Occipital lobe (tissue), 1 donor: ENCODE measurements at regions not wholly inside any gene's neighbourhood (a gene's known extent, or its start where the extent isn't known, plus 50 kb on each side); places are given as distances from the start of the nearest gene placed in this dataset.
"Not testable (repeated sequence)": the region's sequence is repeated elsewhere in the genome, so short reads cannot be mapped to it uniquely, and the experiment has no call there.

Experiments
- DNase-seq: peaks from one replicate; lab custom pipeline; 2025; lab: John Stamatoyannopoulos, UW

DNA sequence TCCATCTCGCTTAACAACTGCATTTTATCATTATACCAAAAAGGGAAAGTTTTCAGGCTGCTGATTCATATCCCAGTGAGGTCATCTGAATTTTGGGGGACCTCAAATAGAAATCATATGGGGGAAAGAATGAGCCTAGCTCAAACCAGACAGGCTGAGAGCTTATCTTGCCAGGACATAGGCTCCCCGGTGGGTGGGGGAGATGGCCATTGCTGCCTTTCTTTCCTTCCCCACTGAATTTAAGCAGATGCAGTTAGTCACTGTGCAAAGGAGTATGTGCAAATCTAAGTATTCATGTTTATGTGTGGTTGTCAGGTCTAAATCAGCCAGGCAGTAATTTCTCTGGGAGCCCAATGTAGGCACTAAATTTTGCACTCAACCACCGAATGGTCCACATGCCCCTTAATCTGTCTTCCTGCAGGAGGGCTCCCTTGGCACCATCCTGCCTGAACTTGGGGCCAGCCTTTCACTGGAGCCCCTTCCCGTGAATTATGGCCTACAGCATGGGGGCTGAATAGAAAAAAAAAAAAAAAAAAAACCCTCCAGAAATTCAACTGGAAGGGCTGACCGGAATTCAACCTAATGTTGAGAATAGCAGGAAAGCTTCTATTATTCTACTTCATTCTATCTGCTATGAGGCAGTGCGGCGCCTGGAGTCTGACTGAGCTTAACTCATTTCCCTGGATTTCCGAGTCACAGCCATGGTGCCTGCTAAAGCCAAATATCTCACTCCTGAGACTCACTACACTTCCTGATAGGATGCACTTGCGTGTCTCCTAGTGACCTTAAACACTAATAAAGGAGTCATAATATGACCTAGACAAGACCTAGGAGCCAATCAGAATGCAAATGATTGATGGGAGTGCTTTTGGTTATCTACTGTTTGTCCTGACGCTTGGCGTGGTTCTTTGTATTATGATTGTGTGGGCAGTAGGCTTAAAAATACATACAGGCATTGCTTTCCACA is 161.5 kb upstream of the HEY2 start:
- DNase-seq = no peak

DNA sequence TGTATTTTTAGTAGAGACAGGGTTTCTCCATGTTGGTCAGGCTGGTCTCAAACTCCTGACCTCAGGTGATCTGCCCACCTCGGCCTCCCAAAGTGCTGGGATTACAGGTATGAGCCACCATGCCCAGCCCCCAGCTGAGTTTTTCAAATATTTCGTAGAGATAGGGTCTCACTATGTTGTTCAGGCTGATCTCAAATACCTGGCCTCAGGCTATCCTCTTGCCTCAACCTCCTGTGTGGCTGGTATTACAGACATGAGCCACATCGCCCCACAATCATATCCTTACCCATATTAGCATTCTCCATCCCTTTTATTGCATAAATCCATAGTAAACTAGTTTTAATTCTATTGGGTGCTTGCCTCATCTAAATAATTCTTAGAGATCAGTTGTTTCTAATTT is 157.6 kb upstream of the HEY2 start:
- not testable (repeated sequence) for DNase-seq

DNA sequence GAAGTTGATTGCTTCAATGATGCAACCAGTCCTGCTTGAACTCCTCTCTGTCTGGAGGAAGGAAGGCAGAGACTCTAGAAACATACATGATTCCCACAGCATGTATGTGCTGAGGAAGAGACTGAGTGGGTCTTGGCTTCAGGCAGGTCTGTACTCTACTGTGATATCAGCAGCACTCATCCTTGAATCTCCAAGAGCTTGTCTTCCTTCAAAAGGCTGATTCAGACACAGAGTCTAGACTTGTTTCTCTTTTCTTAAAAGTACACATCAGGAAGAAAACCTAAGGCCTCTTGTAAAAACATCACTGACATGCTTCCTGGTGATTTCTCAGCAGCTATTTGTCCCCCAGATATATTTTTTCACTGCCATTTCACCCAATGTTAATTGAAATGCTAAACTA is 155.7 kb upstream of the HEY2 start:
- DNase-seq = no peak

DNA sequence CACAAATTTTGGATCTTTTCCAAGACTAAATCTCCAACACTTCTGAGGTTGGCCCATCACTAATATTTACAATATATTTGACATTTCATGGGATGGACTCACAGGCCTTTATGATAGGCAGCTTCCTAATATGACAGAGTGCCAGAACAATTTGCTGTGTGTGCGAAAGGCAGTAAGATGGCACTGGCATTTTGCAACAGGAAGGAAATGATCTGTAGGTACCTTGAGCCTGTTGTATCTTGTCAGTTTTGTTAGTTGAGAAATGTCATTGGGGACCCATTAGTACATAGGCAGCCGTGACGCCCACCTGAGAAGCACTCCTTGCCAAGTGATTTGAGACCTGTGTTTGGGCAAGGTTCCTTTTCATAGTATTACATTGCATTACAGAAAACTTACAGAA is 153.4 kb upstream of the HEY2 start:
- no peak for DNase-seq

DNA sequence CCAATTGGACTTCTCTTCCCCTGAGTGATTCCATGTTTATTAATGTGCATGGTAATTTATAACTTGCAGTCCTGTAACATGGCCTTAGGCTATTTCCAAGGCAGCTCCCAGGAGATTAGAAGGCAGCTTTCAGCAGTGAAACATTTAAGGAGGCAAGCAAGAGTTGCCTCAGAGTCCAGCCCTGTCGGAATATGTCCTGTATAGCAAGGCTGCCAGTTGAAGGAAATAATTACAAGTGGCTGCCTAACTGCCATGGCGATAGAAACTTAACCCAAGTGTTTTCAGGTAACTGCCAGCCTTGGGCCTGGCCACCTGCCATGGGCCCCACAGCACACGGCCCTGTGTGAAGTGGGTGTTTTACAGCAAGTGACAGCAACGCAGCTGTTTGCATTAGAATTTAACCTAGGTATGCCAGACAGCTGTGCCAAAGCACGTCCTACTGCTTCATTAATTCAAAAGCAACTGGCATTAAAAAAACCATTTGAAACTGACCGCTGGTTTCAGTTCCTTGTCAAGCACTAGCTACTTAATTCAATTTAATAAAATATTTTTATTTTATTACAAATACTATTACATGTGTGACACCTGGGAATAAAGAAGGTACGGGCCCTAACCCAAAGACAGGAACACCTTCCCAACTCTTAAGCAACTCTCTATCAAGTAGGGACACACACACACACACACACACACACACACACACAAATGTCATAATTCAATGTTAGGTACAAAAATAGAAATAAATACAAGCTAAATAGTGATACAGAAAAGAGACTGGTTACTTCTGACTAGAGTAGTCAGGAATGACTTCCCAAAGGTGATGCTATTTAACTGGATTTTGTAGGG is 151.8 kb upstream of the HEY2 start:
- no peak for DNase-seq

DNA sequence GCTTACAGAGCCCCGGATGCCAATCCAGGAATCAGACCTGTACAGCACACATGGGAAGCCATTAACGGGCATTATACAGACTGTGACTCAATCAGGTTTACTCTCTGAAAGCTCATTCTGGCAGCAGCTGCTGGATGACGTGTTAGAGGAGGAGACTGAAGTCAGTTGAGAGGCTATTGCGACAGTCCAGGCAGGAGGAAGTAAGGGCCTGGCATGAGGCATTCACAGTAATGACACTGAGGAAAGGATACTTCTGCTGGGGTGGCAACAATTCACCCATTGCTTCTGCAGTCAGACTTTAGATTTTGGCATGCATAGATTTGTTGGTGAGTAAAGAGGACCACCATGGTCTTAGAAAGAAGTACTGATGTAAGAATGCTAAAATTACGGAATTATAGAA is 151.0 kb upstream of the HEY2 start:
- no peak for DNase-seq

DNA sequence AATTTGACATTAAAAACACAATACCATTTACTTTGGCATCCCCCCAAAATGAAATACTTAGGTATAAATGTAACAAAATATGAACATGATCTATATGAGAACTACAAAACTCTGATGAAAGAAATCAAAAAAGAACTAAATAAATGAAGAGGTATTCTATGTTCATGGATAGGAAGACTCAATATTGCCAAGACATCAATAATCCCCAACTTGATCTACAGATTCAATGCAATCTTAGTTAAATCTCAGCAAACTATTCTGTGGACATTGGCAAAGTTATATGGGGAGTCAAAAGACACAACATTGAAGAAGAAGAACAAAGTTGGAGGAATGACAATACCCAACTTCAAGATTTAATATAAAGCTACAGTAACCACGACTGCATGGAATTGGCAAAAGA is 145.2 kb upstream of the HEY2 start:
- DNase-seq = no peak

DNA sequence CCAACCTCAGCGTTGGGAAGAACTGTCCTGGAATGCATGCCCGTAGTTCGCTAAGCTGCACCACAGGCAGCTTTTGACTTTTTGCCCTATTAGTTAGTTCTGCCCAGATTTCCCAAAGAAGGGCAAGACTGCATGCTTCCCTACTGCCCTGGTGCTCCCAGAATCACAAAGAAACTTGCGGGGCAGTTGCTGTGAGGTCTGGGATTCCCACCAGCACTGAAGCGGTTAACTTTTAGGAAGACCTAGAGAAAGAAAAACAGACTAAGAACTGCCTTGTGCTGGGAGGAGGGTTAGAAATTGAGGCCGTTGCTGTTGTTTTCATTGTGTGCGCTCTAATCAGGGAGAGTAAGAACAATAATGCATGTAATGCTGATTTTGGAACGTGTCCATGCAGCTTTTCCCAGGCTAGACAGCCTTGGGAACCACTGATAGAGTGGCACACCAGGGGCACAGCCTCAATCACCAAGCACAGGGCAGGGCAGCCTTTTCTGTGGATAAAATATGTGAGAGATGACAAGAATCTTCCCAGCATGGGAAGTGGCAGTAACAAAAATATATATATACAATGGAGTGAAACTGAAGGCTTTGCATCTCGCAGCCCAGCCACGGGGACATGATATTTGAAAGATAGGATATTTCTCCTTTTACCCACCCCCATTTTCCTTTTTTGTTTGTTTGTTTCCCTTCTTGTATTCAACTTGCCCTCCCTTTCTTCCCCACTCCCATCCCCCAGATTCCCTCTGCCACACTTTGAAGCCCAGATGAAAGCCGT is 137.7 kb upstream of the HEY2 start:
- DNase-seq = no peak

DNA sequence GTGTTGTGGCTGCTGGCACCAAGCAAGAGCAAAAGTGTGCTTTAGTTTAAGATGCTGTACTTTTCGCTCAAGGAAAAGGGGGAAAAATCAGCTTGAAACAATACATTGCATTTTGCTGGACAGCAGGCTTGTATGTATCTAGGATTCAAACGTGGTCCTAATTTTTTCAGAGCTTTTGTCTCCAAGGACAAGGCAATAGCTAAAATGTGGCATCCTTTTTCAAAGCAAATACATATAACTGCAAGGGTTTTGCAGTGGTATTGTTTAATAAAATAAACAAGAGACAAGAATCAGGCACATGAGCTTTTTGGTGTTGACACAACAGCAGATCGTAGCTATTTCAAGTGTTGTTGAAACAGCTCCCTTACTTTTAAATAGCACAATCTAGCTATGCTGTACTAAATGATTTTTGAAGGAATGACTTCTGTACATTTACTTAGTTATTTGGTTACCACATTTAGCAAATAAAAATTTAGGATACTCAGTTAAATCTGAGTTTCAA is 137.0 kb upstream of the HEY2 start:
- DNase-seq = no peak

DNA sequence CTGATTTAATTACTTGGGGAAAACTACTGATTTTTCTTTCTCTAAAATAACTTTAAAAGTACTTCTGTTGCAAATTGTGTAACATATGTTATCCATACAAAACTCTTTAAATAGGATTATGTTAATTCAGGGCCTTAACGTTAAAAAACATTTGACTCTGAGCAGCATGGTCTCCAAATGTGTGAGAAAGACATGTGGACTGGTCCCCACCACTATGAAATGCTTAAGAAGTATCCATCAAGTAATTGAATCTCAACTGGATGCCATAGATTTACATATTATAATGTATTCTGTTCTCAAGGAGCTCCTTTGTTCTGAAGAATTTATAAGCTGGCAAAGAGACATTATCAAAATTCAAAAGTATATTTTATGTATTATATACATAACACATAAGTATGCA is 130.8 kb upstream of the HEY2 start:
- DNase-seq = no peak

DNA sequence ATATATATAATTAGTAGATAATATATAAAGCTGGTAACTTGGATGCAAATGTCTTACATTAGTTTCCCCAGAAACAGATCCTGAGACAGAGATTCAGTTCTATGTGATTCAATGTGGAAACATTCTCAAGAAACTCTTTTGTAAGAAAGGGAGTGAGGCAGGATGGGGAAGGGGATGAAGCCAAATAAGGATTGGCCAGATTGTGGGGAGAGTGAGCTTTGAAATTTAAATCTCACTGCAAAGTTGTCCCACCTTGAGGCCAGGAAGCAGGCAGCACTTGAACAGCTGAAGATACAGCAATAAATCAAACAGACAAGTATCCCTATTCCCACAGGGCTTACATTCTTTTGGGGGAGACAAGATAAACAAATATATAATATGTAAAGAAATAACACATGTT is 126.3 kb upstream of the HEY2 start:
- DNase-seq = no peak

DNA sequence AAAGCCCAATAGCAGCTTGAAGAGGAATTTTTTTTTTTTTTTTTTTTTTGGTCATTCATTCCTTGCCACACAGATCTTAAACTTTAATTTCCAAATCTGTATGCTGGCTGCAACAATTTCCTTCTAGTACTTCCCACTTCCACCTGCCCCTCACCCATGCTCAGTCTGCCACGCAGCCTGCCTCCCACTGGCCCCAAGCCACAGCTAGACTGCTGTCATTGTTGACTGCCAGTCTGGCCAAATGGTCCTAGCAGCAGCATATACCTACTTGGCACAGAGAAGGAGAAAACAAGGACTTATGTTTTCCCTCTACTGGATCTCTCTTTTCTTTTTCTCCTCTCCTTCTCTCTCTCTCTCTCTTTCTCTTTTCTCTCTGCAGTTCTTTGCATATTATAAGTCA is 118.3 kb upstream of the HEY2 start:
- DNase-seq = no peak

DNA sequence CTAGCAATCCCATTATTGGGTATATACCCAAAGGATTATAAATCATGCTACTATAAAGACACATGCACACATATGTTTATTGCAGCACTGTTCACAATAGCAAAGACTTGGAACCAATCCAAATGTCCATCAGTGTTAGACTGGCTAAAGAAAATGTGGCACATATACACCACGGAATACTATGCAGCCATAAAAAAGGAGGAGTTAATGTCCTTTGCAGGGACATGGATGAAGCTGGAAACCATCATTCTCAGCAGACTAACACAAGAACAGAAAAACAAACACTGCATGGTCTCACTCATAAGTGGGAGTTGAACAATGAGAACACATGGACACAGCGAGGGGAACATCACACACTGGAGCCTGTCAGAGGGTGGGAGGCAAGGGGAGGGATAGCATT is 113.4 kb upstream of the HEY2 start:
- not testable (repeated sequence) for DNase-seq

DNA sequence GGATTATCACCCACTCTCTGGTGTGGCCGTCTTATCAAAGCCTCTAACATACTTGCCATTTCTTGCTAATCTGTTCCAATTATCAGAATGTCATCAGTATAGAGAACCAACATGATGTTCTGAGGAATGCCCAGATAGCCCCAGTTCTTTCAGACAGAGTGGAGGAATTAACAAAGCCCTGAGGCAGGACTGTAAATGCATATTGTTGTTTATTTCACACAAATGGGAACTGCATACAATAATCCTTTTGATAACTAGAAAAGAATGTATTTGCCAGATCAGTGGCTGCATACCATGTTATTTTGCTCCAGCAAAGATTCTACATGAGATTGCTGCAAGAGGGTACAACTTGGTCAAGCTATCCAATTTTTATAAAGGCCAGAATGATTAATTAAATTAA is 112.8 kb upstream of the HEY2 start:
- DNase-seq = no peak

DNA sequence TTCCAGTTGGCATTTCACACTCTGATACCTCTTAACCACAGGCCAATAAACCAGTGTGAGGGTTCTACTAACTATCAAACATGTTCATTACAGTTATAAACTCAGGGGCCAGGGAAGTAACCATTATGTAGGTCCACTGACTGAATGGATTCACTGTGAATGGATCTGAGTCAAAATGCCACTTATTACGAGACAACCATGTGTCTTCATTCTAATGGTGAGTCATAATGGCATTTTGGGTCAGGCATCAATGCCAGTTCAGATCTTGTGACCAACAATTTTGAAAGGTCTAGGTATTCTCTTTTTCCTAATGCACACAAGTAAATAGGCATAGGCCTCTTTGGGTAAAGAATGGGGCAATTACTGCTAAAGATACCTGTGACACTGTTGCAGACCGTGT is 112.2 kb upstream of the HEY2 start:
- DNase-seq = no peak

DNA sequence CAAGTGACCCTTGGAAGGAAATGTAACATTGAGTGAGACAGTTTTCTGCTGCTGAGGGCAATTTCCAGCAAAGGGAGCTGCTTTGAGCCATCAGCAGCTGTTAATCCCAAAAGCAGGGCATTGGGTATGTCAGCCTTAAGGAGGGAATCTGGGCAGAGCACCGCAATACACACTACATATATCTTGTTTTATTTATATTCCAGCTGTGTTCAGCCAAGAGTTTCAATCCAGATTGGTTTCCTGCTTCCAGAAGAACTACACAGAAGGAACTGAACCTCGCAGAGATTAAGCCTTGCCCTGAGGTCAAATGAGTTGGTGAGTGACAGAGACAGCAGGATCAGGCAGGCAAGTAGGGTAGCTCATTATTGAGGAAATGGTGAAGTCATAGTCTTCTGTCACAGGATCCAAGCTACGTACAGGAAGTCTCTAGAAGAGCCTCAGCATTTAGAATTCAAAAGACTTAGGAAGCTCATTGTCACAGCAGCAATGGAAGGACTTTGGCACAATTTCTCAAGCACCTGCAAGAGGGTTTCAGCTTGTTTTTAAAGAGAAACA is 109.9 kb upstream of the HEY2 start:
- no peak for DNase-seq

DNA sequence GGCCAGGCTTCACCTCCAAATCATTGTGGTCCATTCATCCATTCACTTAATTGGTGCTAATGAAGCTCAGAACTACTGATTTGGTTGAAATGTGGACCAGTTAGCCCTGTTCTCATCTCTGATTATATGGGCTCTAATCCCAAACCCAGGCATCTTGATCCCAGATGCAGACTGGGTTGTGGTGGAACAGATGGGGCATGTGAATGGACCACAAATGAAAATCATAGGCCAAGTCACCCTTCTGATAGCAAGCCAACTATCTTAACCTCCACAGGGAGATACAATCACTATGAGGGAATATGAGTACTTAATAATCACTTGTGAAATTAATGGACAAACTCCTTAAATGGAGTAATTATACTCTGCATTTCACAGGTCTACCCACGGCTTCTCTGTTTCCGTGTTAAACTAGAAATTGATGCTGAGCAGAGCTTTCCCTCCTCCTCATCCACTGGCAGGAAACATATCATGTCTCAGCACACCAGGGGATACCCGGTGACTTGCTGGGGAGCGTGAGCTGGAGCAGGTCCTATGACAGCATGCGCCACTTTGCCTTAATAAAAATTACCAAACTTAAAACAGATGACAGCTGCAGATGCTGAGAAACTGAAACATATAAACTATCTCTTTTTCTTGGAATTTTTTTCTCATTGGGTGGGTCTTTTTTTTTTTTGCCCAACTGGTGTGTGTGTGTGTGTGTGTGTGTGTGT is 108.8 kb upstream of the HEY2 start:
- DNase-seq = no peak

DNA sequence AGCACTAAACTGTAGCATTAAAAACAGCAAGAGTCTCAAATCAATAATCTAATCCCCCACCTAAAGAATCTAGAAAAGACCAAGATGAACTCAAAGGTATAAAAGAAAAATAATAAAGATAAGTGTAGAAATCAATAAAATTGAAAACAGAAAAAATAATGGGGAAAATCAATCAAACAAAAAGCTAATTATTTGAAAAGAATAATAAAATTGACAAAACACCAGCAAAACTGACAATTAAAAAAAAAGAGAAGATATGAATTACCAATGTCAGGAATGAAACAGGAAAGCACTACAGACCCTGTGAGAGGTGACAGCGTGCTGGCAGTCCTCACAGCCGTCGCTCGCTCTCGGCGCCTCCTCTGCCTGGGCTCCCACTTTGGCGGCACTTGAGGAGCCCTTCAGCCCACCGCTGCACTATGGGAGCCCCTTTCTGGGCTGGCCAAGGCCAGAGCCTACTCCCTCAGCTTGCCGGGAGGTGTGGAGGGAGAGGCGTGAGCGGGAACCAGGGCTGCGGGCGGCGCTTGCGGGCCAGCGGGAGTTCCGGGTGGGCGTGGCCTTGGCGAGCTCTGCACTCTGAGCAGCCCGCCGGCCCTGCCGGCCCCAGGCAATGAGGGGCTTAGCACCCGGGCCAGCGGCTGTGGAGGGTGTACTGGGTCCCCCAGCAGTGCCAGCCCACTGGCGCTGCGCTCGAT is 105.3 kb upstream of the HEY2 start:
- not testable (repeated sequence) for DNase-seq

DNA sequence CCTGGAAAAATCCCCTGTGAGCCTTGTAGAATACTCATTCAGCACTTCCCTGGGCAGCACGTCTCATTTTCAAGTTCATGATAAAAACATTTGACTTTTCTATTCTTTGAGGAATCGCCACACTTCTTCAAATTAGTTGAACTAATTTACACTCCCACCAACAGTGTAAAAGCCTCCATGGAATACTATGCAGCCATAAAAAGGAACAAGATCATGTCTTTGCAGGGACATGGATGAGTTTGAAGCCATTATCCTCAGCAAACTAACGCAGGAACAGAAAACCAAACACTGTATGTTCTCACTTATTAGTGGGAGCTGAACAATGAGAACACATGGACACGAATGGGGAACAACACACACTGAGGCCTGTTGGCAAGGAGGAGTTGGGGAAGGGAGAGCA is 102.0 kb upstream of the HEY2 start:
- no peak for DNase-seq

DNA sequence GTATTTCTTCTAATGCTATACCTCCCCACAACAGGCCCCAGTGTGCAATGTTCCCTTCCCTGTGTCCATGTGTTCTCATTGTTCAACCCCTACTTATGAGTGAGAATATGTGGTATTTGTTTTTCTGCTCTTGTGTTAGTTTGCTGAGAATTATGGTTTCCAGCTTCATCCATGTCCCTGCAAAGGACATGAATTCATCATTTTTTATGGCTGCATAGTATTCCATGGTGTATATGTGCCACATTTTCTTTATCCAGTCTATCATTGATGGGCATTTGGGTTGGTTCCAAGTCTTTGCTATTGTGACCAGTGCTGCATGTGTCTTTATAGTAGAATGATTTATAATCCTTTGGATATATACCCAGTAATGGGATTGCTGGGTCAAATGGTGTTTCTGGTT is 95.7 kb upstream of the HEY2 start:
- not testable (repeated sequence) for DNase-seq
